Upper lobe of left lung (tissue), 6 donors: ENCODE measurements at regions not wholly inside any gene's neighbourhood (a gene's known extent, or its start where the extent isn't known, plus 50 kb on each side); places are given as distances from the start of the nearest gene placed in this dataset.

Source experiments
- ATAC-seq, 2 donors: fragments of 200-7000 bp; cut with Tn5 transposase; one replicate each; pipeline ENCODE4 v1.9.1; 2022; ENCODE audit warnings: mild to moderate bottlenecking in 2 of 2, moderate library complexity in 2 of 2; ENCODE audit not compliant: low FRiP score in 2 of 2
- DNase-seq, 2 donors: peaks; one replicate each; pipeline ENCODE4 v3.0.0-alpha.2; 2019 to 2020
- H3K27ac ChIP-seq, 4 donors: fragments of 200-600 bp; sonication (generic); one replicate each; pipeline ENCODE4 v1.5.1; 2016 to 2019
- H3K27me3 ChIP-seq, 4 donors: fragments of 200-600 bp; sonication (generic); one replicate each; pipeline ENCODE4 v1.5.1; 2017 to 2019
- H3K36me3 ChIP-seq, 4 donors: fragments of 200-600 bp; sonication (generic); one replicate each; pipeline ENCODE4 v1.5.1; 2016 to 2019
- H3K4me1 ChIP-seq, 4 donors: fragments of 200-600 bp; sonication (generic); one replicate each; pipeline ENCODE4 v1.5.1; 2018 to 2019
- H3K4me3 ChIP-seq, 4 donors: fragments of 200-600 bp; sonication (generic); one replicate each; pipeline ENCODE4 v1.5.1; 2017 to 2019; ENCODE audit warnings: mild to moderate bottlenecking in 2 of 4, moderate library complexity in 1 of 4
- H3K9me3 ChIP-seq, 4 donors: fragments of 200-600 bp; sonication (generic); one replicate each; pipeline ENCODE4 v1.5.1; 2018 to 2019
- EP300 ChIP-seq, 4 donors: sonication (generic); formaldehyde crosslinking; IDR thresholded peaks; one replicate each; pipeline ENCODE4 v1.5.1; 2017; ENCODE audit warnings: antibody characterized with exemption in 4 of 4, control low read depth in 2 of 4
- POLR2A ChIP-seq, 4 donors: fragments of 450-650 bp; IDR thresholded peaks; one replicate each; pipeline ENCODE4 v1.5.1; 2016 to 2017; ENCODE audit warnings: antibody characterized with exemption in 4 of 4, mild to moderate bottlenecking in 2 of 4
- POLR2AphosphoS5 ChIP-seq, 2 donors: sonication (generic); formaldehyde crosslinking; IDR thresholded peaks; one replicate each; pipeline ENCODE4 v1.5.1; 2017; ENCODE audit warnings: antibody characterized with exemption in 2 of 2
- WGBS, 2 donors: methylation state at CpG; one replicate each; pipeline ENCODE4 v1.1.5; 2017 to 2018; 5-methylcytosine and 5-hydroxymethylcytosine counted together
- TF ChIP-seq, protein P1 (sequence below), 6 experiments: fragments of 450-650 bp in 4 of 6; fragments of 200-600 bp in 2 of 6; sonication (generic) in 2 of 6; IDR thresholded peaks; one replicate each; pipeline ENCODE4 v1.5.1; 2016 to 2019; ENCODE audit warnings: antibody characterized with exemption in 6 of 6
- donor health status: DM: no; HTN: no; CAD: no; lungs with moderate emphysema.
- donor health status: DM: no; HTN: yes; CAD: no; lungs with severe emphysema.

DNA sequence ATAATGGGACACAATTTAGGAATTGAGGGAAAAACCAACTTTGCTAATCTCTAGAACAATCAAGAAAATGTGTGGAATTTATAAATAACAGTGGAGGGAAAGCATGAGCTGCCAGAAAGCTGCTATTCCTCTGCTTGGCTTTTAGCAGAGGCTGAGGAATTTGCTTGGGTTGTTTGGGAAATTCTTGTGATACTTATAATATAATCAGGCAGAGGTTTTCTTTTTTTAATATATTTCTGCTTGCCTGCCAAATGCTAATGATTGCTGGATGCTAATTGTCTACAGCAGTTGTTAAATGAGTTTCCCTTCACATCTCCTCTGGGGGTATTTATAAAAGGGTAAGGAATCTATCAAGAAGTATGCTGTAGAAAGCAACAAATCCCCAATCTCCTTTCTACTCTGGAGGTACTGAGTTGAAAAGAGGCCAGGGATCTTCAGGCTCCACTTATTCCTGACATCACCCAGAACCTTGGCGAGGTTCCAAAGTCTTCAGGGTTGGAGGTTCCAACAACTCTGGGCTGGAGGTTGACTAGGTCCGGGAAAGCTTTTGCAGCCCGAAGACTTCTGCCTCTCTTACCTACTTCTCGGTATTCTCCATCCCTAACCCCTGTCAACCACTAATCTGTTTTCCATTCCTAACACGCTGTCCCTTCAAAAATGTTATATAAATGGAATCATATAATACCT is 60.4 kb upstream of the TMED7 start:
- Histone ChIP-seq H3K4me1 (no peaks in the 10 kb centered on the region), H3K27me3 (no peaks in the 10 kb centered on the region), H3K4me3 (no peak overlapping the region), H3K9me3 (no peaks in the 10 kb centered on the region), H3K27ac (no peak overlapping the region), H3K36me3 (no peaks in the 10 kb centered on the region)
- ATAC-seq: no peak
- 73 to 74% methylated on average over 5 of the region's 5 CpGs for WGBS, 2 donors
- no peak for DNase-seq
- TF ChIP-seq EP300 (IDR thresholded peaks at IDR 0.05): no peak
- TF ChIP-seq, protein P1, sequence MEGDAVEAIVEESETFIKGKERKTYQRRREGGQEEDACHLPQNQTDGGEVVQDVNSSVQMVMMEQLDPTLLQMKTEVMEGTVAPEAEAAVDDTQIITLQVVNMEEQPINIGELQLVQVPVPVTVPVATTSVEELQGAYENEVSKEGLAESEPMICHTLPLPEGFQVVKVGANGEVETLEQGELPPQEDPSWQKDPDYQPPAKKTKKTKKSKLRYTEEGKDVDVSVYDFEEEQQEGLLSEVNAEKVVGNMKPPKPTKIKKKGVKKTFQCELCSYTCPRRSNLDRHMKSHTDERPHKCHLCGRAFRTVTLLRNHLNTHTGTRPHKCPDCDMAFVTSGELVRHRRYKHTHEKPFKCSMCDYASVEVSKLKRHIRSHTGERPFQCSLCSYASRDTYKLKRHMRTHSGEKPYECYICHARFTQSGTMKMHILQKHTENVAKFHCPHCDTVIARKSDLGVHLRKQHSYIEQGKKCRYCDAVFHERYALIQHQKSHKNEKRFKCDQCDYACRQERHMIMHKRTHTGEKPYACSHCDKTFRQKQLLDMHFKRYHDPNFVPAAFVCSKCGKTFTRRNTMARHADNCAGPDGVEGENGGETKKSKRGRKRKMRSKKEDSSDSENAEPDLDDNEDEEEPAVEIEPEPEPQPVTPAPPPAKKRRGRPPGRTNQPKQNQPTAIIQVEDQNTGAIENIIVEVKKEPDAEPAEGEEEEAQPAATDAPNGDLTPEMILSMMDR (IDR thresholded peaks at IDR 0.05): no peak
- no peak for TF ChIP-seq POLR2A (IDR thresholded peaks at IDR 0.05)
- TF ChIP-seq POLR2AphosphoS5 (IDR thresholded peaks at IDR 0.05): no peak

DNA sequence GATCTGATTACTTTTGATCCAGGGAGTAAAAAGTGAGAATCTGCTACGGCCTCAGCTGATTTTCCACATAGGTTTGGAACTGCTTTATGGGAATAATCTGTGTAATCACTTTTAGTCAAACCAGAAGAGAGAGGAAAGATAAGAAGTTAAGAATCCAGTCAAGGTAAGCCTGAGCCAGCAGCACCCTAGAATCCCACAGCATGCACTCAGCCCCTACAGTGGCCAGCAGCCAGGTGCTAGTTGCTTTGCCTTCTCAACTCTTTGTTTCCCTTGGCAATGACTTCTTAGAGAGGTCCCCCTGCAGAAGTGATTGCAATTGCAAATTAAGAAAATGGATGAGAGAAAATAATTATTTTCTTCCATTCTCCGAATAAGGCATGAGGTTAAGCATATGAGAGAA is 59.7 kb upstream of the TMED7 start:
- ATAC-seq (no peak), DNase-seq (no peak)
- 47 to 50% methylated on average over 2 of the region's 2 CpGs for whole genome bisulfite sequencing, 2 donors
- no peaks in the 10 kb centered on the region for H3K4me1 ChIP-seq
- H3K36me3 ChIP-seq: no peaks in the 10 kb centered on the region
- no peak overlapping the region for H3K4me3 ChIP-seq
- H3K27ac ChIP-seq: no peak overlapping the region
- no peaks in the 10 kb centered on the region for H3K9me3 ChIP-seq
- TF ChIP-seq EP300 (IDR thresholded peaks at IDR 0.05) (no peak), POLR2A (IDR thresholded peaks at IDR 0.05) (no peak), POLR2AphosphoS5 (IDR thresholded peaks at IDR 0.05) (no peak)
- TF ChIP-seq, protein P1 (IDR thresholded peaks at IDR 0.05): no peak
- H3K27me3 ChIP-seq: no peaks in the 10 kb centered on the region

DNA sequence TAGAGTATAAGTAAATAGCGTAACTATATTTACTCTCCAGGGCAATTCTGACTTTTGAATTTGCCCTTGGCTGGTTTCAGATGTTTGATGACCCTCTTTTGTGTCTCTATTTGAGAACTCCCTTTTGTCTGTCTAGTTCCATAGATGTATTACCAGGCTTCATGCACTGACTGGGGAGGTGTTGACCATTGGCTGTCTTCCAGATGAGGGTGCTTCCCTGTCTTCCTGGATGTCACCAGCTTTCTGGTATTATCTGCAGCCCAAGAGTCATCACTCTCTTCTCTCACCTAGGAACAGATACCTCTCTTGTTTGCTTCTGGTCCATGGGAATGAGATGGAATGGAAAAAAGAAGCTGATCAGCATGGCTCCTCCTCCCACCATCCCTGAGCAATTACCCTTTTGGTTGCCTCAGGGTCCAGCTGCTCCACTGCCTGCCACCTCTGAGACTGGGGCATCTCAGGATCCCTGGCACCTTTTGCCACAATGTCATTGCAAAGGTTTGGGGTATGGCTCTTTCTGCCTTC is 58.7 kb upstream of the TMED7 start:
- no peaks in the 10 kb centered on the region for H3K36me3 ChIP-seq
- TF ChIP-seq POLR2A (IDR thresholded peaks at IDR 0.05) (no peak), POLR2AphosphoS5 (IDR thresholded peaks at IDR 0.05) (no peak), EP300 (IDR thresholded peaks at IDR 0.05) (no peak)
- TF ChIP-seq, protein P1 (IDR thresholded peaks at IDR 0.05): no peak
- H3K4me3 ChIP-seq: no peak overlapping the region
- DNase-seq (no peak), ATAC-seq (no peak)
- H3K27ac ChIP-seq: no peak overlapping the region
- no peaks in the 10 kb centered on the region for H3K4me1 ChIP-seq
- no peaks in the 10 kb centered on the region for H3K27me3 ChIP-seq
- 87 to 97% methylated on average over 1 of the region's 1 CpG for WGBS, 2 donors
- H3K9me3 ChIP-seq: no peaks in the 10 kb centered on the region

DNA sequence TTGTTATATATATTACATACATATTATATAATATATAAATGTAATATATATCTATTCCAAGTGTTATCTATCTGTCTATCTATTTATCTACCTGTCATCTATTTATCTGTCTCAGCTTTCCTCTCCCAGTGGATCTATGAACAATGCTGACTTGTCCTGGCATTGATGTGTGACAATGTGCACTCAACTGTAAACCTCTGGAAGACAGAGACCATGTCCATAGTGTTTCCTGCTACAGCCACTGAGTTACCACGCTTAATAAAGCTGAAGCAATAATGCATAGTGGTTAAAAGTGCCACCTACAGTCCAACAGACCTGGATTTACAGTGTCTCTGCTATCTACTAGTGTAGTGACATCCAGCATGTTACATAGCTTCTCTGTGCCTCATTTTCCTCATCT is 57.2 kb upstream of the TMED7 start:
- no peaks in the 10 kb centered on the region for H3K4me1 ChIP-seq
- H3K27me3 ChIP-seq: no peaks in the 10 kb centered on the region
- H3K4me3 ChIP-seq: no peak overlapping the region
- ATAC-seq (no peak), DNase-seq (no peak)
- TF ChIP-seq EP300 (IDR thresholded peaks at IDR 0.05) (no peak), POLR2AphosphoS5 (IDR thresholded peaks at IDR 0.05) (no peak), POLR2A (IDR thresholded peaks at IDR 0.05) (no peak)
- TF ChIP-seq, protein P1 (IDR thresholded peaks at IDR 0.05): no peak
- no peaks in the 10 kb centered on the region for H3K36me3 ChIP-seq
- 77 to 80% methylated on average over 1 of the region's 1 CpG for WGBS, 2 donors
- no peak overlapping the region for H3K27ac ChIP-seq
- H3K9me3 ChIP-seq: no peaks in the 10 kb centered on the region
